ENCODE measurements at regions not wholly inside any gene's neighbourhood (a gene's known extent, or its start where the extent isn't known, plus 50 kb on each side); places are given as distances from the start of the nearest gene placed in this dataset.
"Not testable (repeated sequence)": the region's sequence is repeated elsewhere in the genome, so short reads cannot be mapped to it uniquely, and the experiment has no call there.

GRCh38 chr17:21782604-21783003 is 90.3 kb downstream of the KCNJ18 start:
- H2BK20ac ChIP-seq (ENCODE audit: low read depth, low read length, poor library complexity, severe bottlenecking); H3K27ac Mint-ChIP-seq; H3K27me3 ChIP-seq (ENCODE audit: insufficient read depth, low read length); H4K91ac ChIP-seq (ENCODE audit: insufficient read length, low read depth, low read length); H2BK12ac ChIP-seq (ENCODE audit: insufficient read length, low read depth, low read length); H3K14ac ChIP-seq (ENCODE audit: insufficient read depth, low read length); H3K18ac ChIP-seq (ENCODE audit: insufficient read length, low read depth, low read length); H2BK120ac ChIP-seq (ENCODE audit: low read depth, low read length, poor library complexity, severe bottlenecking); H3K27me3 Mint-ChIP-seq (ENCODE audit: low read depth); H2BK15ac ChIP-seq (ENCODE audit: low read depth, low read length); H3K23me2 ChIP-seq (ENCODE audit: insufficient read length, low read depth, low read length, poor library complexity, severe bottlenecking); H3K23ac ChIP-seq (ENCODE audit: insufficient read length, low read depth, low read length); H4K8ac ChIP-seq (replicated peaks; ENCODE audit: insufficient read length, low read depth, low read length); H3K79me1 ChIP-seq (ENCODE audit: insufficient read depth, low read depth, low read length, poor library complexity, severe bottlenecking); H3K4ac ChIP-seq (ENCODE audit: low read depth, low read length); DNase-seq; H2AK5ac ChIP-seq (ENCODE audit: insufficient read length, low read length); H3K4me3 Mint-ChIP-seq; H3K79me2 ChIP-seq (ENCODE audit: insufficient read depth, low read length); H4K20me1 ChIP-seq (ENCODE audit: control insufficient read depth, insufficient read depth, insufficient read length); H3K9ac ChIP-seq (ENCODE audit: extremely low read depth, insufficient read length, low read length); H3K36me3 Mint-ChIP-seq (ENCODE audit: insufficient read depth in 1 of 3, low read depth in 3 of 3); H3K4me2 ChIP-seq (ENCODE audit: insufficient read depth, insufficient read length, low read length); H2BK5ac ChIP-seq (ENCODE audit: insufficient read length, low read length); H3K4me1 ChIP-seq (ENCODE audit: insufficient read depth, low read length); H4K5ac ChIP-seq (ENCODE audit: insufficient read length, low read depth, low read length); H3T11ph ChIP-seq (ENCODE audit: low read length); H2AFZ ChIP-seq (ENCODE audit: low read length); H3K56ac ChIP-seq (ENCODE audit: insufficient read length, low read depth, low read length); H3K27ac ChIP-seq (ENCODE audit: insufficient read length, low read depth, low read length); H3K4me1 Mint-ChIP-seq: not testable (repeated sequence)
- H3K9me3 ChIP-seq (ENCODE audit: control insufficient read depth, low read depth, low read length), result peaks cover 44% of the 10 kb centered on the region
- no CpG with 5 or more reads among the region's 6 CpGs for WGBS (ENCODE audit: extremely low coverage, insufficient read length, low lambda C conversion rate)
- H3K9me3 Mint-ChIP-seq, result peaks cover 69 to 80% of the 10 kb centered on the region in 2 experiments

GRCh38 chr17:21783017-21783416 is 90.7 kb downstream of the KCNJ18 start:
- H3K14ac ChIP-seq (ENCODE audit: insufficient read depth, low read length); H3K27ac ChIP-seq (ENCODE audit: insufficient read length, low read depth, low read length); H3K23me2 ChIP-seq (ENCODE audit: insufficient read length, low read depth, low read length, poor library complexity, severe bottlenecking); H2BK5ac ChIP-seq (ENCODE audit: insufficient read length, low read length); H3K18ac ChIP-seq (ENCODE audit: insufficient read length, low read depth, low read length); H4K91ac ChIP-seq (ENCODE audit: insufficient read length, low read depth, low read length); H2BK120ac ChIP-seq (ENCODE audit: low read depth, low read length, poor library complexity, severe bottlenecking); H3K9ac ChIP-seq (ENCODE audit: extremely low read depth, insufficient read length, low read length); H2AK5ac ChIP-seq (ENCODE audit: insufficient read length, low read length); H3K79me2 ChIP-seq (ENCODE audit: insufficient read depth, low read length); H3K27me3 Mint-ChIP-seq (ENCODE audit: low read depth); H2AFZ ChIP-seq (ENCODE audit: low read length); H3K4me2 ChIP-seq (ENCODE audit: insufficient read depth, insufficient read length, low read length); H3T11ph ChIP-seq (ENCODE audit: low read length); H2BK20ac ChIP-seq (ENCODE audit: low read depth, low read length, poor library complexity, severe bottlenecking); H3K27me3 ChIP-seq (ENCODE audit: insufficient read depth, low read length); H3K4me3 Mint-ChIP-seq; H4K20me1 ChIP-seq (ENCODE audit: control insufficient read depth, insufficient read depth, insufficient read length); H3K79me1 ChIP-seq (ENCODE audit: insufficient read depth, low read depth, low read length, poor library complexity, severe bottlenecking); H3K27ac Mint-ChIP-seq; H4K5ac ChIP-seq (ENCODE audit: insufficient read length, low read depth, low read length); H3K4me1 ChIP-seq (ENCODE audit: insufficient read depth, low read length); H2BK15ac ChIP-seq (ENCODE audit: low read depth, low read length); H3K23ac ChIP-seq (ENCODE audit: insufficient read length, low read depth, low read length); H2BK12ac ChIP-seq (ENCODE audit: insufficient read length, low read depth, low read length); DNase-seq; H3K4ac ChIP-seq (ENCODE audit: low read depth, low read length); H3K56ac ChIP-seq (ENCODE audit: insufficient read length, low read depth, low read length); H3K4me1 Mint-ChIP-seq; H4K8ac ChIP-seq (replicated peaks; ENCODE audit: insufficient read length, low read depth, low read length): not testable (repeated sequence)
- Mint-ChIP-seq H3K36me3 (ENCODE audit: insufficient read depth in 1 of 3, low read depth in 3 of 3) (peaks cover 0 to 11% (median 5%) of the 10 kb centered on the region in 3 experiments; a peak in 6 of 7 replicates), H3K9me3 (peaks cover 69 to 80% of the 10 kb centered on the region in 2 experiments)
- H3K9me3 ChIP-seq (ENCODE audit: control insufficient read depth, low read depth, low read length), result peaks cover 44% of the 10 kb centered on the region
- no CpG with 5 or more reads among the region's 8 CpGs for WGBS (ENCODE audit: extremely low coverage, insufficient read length, low lambda C conversion rate)
